Omental fat pad (tissue), 3 donors: ENCODE measurements at regions not wholly inside any gene's neighbourhood (a gene's known extent, or its start where the extent isn't known, plus 50 kb on each side); places are given as distances from the start of the nearest gene placed in this dataset.

Experiments
- ATAC-seq: fragments of 150-250 bp; one replicate; pipeline ENCODE4 v1.9.1; 2016; ENCODE audit warnings: mild to moderate bottlenecking, moderate library complexity; ENCODE audit not compliant: low FRiP score
- DNase-seq: peaks from one replicate; pipeline ENCODE4 v3.0.0-alpha.2; 2019; ENCODE audit warnings: low spot score
- TF ChIP-seq, protein P1 (sequence below), 3 donors: fragments of 450-650 bp; IDR thresholded peaks; one replicate each; pipeline ENCODE4 v1.5.1; 2016 to 2017; ENCODE audit warnings: antibody characterized with exemption in 3 of 3, mild to moderate bottlenecking in 3 of 3, moderate library complexity in 2 of 3

DNA sequence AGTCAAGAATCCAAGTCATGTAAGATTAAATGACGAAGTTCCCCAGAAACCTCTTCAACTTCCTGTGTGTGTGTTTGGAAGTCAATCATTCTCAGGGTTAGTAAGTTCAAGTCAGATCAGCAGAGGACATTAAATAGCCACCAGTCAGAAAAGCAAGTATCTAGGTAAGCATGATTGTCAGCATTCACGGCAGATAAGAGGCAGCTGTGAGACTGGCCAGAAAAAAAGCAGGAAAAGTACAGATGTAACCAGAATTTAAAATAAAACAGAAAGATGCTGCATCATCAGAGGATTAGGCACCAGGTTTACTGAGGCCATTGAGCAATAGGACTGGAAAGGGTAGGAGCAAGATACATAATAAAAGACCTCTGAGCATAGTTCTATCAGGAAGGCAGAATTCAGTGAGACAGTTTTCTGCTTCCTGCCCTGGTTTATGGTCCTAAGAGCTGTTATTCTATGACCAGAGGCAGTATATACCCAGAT lies 606.9 kb downstream of the FSCB start:
- DNase-seq (no peak), ATAC-seq (no peak)
- TF ChIP-seq, protein P1, sequence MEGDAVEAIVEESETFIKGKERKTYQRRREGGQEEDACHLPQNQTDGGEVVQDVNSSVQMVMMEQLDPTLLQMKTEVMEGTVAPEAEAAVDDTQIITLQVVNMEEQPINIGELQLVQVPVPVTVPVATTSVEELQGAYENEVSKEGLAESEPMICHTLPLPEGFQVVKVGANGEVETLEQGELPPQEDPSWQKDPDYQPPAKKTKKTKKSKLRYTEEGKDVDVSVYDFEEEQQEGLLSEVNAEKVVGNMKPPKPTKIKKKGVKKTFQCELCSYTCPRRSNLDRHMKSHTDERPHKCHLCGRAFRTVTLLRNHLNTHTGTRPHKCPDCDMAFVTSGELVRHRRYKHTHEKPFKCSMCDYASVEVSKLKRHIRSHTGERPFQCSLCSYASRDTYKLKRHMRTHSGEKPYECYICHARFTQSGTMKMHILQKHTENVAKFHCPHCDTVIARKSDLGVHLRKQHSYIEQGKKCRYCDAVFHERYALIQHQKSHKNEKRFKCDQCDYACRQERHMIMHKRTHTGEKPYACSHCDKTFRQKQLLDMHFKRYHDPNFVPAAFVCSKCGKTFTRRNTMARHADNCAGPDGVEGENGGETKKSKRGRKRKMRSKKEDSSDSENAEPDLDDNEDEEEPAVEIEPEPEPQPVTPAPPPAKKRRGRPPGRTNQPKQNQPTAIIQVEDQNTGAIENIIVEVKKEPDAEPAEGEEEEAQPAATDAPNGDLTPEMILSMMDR (IDR thresholded peaks at IDR 0.05), result no peak

DNA sequence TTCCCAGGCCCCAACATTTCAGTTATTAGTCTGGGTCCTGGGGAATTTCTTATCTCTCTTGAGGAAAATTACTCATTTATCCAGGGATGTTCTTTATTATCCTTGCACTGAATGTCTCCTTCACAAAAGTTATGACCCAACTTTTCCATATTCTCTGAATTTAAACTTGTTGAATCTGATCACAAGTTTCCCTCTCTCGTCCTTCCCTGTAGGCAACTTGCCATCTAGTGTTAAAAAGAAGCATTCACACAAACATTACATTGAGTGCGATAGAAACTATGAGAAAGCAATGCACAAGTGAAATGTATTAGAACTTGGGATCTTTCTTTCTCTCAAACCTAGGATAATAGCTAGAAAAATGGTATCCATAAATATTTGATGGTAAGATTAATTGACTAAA lies 608.4 kb downstream of the FSCB start:
- ATAC-seq (no peak), DNase-seq (no peak)
- TF ChIP-seq, protein P1 (IDR thresholded peaks at IDR 0.05), result no peak

DNA sequence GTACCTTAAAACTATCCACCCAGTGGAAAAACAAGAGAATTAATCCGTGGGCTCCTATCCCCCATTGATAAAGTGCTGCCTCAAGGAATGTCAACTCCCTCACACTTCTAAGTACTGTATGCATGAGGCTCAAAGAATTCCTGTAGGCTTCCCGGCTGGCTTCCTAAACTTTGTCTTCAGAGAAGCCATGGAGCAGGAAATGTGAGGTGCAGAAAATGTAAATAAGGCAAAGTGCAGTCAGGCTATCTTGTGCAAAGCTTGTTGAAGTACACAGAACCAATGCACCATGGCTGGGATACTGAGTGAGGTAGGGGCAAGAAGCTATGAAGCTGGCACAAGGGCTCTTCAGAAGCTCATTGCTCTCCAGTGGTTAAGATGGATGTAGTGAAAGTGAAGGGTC lies 611.0 kb downstream of the FSCB start:
- TF ChIP-seq, protein P1 (IDR thresholded peaks at IDR 0.05), result no peak
- ATAC-seq (no peak), DNase-seq (no peak)

DNA sequence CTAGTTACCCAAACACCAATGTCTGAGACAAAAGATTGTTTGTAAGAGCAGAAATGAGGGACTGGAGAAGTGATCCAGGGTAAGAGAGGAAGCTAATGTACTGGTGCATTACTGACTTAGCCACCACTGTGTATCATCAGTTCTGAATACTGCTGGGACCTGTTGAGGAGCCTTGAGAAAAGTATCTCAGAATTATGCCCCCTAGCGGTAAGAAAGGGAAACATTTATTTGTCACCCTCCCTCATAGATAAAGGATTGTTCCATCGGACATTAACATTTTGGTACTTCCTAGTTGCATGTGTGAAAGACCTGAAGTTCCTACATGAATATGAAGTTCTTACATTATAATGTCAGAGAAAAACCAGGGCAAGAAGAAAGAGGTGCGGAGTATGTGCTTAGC lies 612.5 kb downstream of the FSCB start:
- DNase-seq (no peak), ATAC-seq (no peak)
- TF ChIP-seq, protein P1 (IDR thresholded peaks at IDR 0.05), result no peak

DNA sequence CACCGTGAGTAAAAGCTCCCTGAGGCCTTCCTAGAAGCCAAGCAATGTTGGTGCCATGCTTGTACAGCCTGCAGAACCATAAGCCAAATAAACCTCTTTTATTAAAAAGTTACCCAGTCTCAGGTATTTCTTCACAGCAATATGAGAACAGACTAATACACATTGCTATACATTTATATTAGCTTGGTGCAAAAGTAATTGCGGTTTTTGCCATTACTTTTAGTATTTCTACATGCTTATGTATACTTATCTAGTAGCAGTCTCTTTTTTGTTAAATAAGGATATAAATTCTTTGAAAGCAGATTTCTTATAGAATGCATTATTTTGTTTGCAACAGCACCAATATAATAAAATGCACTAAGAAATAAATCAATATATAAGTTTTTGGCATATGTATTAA lies 619.6 kb downstream of the FSCB start:
- TF ChIP-seq, protein P1 (IDR thresholded peaks at IDR 0.05), result no peak
- DNase-seq, result no peak
- ATAC-seq, result no peak

DNA sequence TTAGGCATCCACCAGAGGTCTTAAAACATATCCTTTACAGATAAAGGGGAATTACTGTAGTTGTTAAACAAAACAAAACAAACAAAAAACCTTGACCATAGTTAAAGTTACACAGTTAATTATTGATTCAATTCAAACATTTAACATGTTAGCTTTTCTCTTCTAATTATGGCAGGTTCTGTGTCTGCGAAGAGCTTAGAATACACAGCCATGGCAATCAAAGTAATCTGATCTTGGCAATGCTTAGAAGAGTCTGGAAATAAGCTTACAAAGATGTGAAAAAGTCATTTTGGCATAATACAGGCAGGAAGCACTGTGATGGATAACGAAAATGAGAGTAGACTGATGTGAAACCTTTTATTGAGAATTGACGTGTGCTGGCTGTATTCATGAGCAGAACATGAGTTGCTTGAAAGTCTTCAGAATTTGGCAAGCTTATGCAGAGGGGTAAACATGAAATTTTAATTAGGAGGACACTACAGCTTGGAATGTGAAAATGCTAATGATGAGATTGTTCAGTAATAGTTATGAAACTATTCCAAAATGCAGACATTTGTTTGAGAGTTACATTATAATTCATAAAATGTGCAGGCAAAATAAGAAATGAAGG lies 629.6 kb downstream of the FSCB start:
- DNase-seq (no peak), ATAC-seq (no peak)
- TF ChIP-seq, protein P1 (IDR thresholded peaks at IDR 0.05), result no peak
